OCI-LY7 (cell line): ENCODE measurements at regions not wholly inside any gene's neighbourhood (a gene's known extent, or its start where the extent isn't known, plus 50 kb on each side); places are given as distances from the start of the nearest gene placed in this dataset.
"Not testable (repeated sequence)": the region's sequence is repeated elsewhere in the genome, so short reads cannot be mapped to it uniquely, and the experiment has no call there.

ENCODE experiments used
- CTCF ChIP-seq: fragments of 200-600 bp; sonication (generic); conservative IDR thresholded peaks from 2 replicates; pipeline ENCODE4 v1.5.1; 2014; ENCODE audit warnings: mild to moderate bottlenecking, antibody characterized with exemption, low read length, moderate library complexity, mixed read lengths
- EZH2phosphoT487 ChIP-seq: fragments of 200-600 bp; sonication (generic); IDR thresholded peaks from 2 replicates; pipeline ENCODE4 v1.6.1; 2018; ENCODE audit warnings: low read depth, borderline replicate concordance, mild to moderate bottlenecking, mixed run types, antibody characterized with exemption, low read length, moderate library complexity, mixed read lengths

- TF ChIP-seq CTCF, EZH2phosphoT487: not testable (repeated sequence)
Observed at GRCh38 chr10:30522661-30523078, 88.7 kb downstream of the MAP3K8 start.
